ENCODE measurements at regions not wholly inside any gene's neighbourhood (a gene's known extent, or its start where the extent isn't known, plus 50 kb on each side); places are given as distances from the start of the nearest gene placed in this dataset.

DNA sequence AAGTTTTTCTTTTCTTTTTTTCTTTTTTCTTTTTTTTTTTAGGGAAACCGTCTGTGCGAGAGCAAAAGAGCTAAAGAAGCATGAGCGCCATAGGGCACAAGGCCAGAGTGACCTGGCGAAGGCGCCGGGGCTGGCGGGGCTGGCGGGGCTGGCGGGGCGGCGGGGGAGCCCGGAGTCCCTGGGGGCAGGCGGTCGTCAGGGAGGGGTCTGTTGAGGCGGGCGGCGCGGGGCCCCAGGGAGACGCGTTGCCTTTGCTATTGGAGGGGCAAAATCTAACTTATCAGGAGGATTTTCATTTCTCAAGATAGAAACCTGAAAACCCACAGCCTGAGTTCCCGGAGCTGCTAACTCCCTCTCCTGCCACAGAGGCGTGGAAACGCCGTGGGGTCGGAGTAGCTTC is 135.6 kb upstream of the SMAD1 start:
- no peak for DNase-seq (ENCODE audit: low read depth)

DNA sequence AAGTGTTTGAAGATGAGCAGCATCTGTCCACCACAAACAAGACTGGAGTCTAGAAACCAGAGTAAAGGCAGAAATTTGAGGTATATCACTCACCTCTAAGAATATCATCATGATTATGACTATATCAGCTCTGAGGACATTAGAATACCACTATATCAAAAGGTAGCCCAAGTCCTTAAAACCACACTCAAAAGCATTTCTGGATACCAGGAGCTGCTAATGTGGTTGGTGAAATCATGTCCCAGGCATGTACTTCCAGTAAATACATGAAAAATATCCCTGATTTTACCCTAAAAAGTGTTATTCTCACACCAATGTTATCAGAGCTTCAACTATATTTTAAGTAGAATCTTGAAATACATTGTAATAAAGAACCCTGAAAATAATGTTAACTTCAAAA is 136.3 kb upstream of the SMAD1 start:
- no peak for DNase-seq (ENCODE audit: low read depth)

DNA sequence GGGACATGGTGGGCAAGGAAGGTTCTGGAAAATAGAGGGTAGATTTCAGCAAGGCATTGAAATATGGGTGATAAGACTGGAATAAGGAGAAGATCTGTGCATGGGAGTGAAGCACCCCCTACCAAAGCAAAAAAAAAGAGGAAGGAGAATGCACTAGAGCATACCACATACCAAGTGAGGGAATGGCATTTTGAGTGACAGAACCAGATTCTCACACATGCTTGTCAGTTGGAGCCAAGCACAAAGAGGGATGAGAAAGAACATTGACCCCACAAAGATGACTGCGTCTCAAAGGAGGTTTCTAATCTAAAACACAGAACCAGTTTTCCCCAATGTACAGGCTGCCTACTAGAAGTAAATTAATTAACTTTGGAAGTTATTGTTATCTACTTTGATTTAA is 140.3 kb upstream of the SMAD1 start:
- DNase-seq (ENCODE audit: low read depth), result no peak

DNA sequence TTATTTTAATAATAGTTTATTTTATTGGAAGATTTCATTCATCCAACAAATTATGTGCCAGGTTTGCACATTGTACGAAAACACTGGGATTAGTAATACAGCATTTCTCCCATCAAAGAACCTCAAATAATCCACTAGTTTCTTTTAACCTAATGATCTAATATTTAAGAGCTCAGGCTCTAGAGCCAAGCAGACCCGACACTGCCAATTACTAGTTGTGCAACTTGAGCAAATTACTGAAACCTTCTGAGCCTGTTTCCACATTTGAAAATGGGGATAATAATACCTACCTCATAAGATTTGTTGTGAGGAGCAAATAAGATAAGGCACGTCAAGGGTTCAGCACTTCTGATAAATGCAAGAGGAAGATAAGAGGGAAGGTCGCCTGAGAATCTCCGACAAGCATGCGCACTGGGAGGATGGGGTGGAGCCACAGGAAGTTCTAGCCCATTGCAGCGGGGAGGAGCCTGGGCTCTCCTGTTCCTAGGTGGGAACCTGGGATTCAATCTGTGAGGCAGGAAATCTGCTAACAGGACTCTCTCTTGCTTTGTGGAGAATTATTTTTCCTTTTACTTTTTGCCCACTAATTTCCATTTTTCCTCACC is 141.5 kb upstream of the SMAD1 start:
- DNase-seq (ENCODE audit: low read depth), result no peak

DNA sequence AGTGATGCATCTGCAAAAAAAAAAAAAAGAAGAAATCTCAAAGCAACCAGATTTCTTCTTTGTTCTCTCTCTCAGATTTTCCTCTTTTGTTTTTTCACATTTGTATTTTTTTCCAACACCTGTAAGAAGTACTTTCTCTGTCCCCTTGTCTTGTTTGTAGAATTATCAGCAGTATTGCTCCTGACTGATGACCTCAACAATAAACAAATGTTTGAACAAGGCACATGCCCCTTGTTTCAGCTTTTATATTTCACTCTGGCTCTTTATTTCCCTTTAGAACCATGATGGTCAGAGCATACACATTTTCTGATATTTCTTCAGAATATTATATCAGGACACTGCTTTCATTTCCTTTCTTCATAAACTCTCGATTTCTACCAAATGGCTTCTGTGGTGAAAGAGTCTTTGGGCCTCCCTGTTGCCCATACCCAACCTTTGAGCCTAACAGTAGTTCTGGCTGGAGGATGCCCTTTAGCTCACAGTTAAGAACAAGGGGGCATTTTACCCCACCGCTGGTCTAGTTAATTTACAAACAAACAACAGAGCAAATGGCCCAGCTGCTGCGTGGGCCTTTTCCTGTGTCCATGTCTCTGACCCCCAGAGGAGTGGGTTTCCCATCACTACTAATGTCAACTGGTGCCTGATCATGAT is 142.5 kb upstream of the SMAD1 start:
- no peak for DNase-seq (ENCODE audit: low read depth)

DNA sequence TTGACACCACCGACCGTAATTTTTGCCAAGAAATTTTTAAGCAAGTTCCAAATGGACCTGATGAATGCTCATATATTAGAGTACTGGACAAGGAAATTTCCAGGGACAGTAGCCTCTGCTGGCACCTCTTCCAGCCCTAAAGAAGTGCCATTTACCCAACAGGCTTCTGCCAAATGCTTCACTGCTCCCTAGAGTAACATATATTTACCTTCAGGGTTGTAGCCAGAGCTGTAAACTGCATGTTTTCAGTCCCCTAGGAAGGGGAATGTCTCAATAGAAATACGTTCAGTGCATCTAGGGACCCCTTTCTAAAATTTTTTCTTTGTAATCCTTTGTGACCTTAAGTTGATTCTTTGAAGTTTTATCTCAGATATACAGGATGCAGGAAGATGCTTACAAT is 143.1 kb upstream of the SMAD1 start:
- DNase-seq (ENCODE audit: low read depth), result no peak

DNA sequence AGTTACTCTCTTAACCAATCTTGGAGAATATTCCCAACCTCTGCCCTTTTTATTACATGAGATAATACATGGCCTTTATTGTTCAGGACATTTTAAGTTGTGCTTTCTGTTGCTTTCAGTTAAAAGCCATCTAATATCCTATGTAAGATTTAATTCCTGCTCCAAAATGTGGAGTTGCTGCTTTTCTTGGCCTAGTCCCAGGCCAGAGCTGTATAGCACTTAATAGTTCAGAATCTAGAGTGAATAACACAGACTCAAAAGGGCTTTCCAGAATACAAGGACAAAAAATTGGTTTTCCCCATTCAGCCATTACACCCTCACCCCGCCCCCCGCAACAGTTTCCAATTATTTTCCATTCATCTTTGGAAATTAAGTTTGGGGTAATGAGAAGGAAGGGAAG is 144.3 kb upstream of the SMAD1 start:
- no peak for DNase-seq (ENCODE audit: low read depth)

DNA sequence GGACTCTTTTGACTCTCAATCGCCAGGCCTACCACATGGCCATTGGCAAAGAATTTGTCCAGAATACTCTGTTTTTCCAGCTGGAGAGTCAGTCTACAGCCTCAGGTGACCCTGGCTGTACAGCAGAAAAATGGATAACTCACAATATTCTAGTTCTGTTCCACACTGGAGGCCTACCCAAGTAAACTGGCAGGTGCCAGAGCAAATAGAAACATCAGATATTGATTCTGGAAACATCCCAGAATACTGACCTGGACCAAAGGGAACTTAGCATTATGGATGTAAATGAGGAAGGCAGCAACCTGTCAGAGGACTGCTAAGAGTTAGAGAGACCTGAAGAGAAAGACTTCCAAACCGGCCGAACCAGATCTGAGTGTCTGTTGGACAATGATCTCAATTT is 147.9 kb upstream of the SMAD1 start:
- DNase-seq (ENCODE audit: low read depth), result no peak

DNA sequence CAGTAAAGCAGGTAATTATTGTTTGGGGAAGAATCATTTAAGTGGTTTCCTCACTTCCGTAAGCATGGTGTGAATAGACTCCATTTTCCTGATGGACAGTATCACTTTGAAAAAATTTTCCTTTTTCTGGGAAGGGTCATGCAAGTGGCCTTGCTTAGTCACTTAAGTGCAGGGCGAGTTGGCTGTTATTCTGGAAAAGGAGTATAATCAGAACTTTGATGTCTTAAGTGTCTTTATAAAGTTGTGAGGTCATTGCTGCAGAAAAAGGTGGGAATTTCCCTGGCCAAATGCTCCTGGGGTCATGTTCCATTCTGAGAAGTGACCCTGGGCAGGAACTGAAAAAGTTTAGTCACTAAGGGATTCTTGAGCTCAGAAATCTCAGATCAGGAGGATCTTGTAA is 146.1 kb upstream of the OTUD4 start:
- DNase-seq (ENCODE audit: low read depth), result no peak

DNA sequence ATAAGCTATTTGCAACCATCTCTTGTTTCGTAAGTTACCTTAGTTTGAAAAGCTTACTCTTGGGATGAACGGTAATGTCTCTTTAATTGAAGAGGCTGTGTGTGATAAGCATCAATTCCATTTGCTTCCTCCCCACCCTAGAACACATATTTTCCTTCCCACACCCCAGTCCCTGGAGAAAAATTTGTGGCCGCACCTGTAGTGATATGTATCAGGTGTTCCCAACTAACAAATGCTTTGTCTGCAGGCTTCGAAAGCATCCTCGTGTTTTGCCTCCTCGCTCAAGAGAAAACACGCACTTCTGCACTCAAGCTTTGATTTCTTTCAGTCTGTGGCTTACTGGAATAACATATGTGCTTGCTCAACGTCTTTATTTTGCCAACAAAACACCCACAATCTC is 143.8 kb upstream of the OTUD4 start:
- no peak for DNase-seq (ENCODE audit: low read depth)

DNA sequence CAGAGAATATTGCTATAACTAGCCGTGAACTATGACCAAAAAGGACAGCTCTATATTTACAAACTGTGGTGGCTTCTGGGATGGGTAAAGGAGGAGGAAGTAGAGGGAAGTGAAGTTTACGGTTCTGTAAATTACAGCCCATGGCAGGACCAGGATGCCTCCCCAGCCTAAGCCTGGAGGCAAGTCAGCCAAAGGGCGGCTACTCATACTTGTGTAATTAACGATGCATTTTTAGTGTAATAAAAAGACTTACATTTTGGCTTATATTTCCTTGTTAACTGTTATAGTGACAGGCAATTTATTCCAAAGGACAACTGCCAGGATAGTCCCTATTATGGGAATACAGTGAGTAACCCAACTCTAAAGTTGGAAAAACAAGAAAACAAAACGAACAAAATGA is 139.9 kb upstream of the OTUD4 start:
- DNase-seq (ENCODE audit: low read depth), result no peak

DNA sequence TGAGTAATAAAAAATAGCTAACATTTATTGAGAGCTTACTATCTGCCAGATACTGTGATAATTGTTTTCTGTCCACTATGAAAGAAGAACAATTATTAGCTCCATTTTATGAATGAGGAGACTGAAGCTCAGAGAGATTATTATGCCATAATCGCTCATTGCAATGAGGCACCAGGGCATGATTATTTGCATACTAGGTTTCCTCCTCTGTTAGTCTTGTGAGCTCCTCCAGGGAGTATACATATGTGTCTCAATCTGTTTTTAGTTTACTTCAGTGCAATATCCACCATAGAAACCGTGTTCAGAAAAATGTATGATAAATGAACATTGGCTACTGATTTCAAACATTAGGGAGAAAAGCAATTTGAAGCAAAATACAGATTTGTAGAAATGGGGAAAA is 139.4 kb upstream of the OTUD4 start:
- no peak for DNase-seq (ENCODE audit: low read depth)

DNA sequence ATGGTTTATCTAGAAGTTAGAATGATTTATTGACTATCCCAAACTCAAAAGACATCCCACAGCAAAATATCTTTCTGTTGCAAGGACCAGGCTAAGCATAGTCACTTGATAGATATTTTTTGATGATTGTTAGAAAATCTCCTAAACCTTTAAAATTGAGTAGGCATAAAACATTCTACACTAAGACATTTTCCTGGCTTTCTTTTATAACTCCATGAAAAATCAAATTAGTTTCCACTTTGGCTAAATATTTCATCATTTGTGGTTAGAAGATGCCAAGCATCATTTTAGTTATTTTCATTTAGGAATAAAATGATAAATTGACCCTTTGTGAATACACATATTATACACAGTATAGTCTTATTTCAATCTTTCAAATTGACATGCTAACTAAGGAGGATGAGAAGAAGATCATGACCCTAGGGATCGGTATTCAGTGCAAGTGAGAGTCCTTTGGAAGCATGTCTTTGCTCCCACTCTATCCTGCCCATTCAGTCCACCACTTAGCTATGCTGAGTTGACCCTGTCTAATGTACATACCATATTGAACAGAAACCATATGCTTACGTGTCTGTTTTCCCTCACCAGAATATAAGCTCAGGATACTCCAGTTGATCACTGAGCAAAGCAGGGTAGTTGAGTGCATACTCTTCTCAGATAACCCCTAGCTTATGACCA is 136.6 kb upstream of the OTUD4 start:
- no peak for DNase-seq (ENCODE audit: low read depth)

DNA sequence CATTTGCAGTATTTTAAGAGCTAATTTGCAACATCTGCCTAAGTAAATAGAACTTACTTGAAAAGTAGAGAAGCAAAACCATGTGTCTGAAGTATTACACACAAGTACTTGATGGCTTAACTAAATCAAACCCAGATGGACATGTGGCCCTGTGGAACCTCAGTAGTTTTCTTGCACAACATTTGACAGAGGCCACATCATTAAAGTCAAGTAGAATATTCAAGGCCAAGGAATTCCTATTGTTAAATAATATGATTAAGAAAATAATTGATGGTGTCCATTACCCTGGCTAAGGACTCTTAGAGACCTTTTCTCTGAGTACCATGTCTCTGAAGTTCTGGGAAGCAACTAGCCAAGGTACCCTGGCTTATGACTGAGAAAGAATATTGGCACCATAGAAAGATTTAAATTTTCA is 135.4 kb upstream of the OTUD4 start:
- no peak for DNase-seq (ENCODE audit: low read depth)

DNA sequence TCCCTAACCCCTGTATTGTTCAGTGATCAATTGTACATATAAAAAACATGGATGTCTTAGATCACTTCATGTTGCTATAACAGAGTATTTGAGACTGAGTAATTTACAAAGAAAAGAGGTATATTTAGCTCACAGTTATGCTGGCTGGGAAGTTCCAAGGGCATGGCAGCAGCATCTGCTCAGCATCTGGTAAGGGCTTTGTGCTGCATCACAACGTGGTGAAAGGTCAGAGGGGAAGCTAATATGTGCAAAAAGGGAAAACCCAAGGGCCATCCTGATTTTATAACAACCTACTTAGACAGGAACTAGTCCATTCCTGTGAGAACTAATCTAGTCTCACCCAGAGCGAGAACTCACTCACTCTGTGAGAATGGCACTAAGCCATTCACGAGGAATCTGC is 128.2 kb upstream of the OTUD4 start:
- DNase-seq (ENCODE audit: low read depth), result no peak

DNA sequence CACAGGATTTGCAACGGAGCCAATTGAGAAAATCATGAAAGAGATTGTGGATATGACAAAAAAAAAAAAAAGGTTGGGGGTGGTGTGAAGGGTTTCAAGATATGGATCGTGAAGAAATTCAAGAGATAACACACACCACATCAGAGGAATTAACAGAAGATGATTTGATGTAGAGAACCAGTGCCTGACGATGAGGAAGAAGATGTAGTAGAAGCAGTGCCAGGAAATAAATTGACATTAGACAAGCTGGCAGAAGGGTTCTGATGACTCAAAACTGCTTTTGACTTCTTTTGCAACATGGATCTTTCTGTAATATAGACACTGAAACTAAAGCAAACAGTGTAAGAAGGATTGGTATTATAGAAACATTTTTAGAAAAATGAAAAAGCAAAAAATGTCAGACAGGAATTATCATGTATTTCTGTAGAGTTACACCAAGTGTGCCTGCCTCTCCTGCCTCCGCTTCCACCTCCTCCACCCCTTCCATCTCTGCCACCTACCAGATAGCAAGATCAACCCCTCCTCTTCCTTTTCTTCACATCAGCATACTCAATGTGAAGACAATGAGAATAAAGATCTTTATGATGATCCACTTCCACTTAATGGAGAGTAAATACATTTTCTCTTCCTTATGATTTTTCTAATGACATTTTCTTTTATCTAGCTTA is 127.5 kb upstream of the OTUD4 start:
- no peak for DNase-seq (ENCODE audit: low read depth)

DNA sequence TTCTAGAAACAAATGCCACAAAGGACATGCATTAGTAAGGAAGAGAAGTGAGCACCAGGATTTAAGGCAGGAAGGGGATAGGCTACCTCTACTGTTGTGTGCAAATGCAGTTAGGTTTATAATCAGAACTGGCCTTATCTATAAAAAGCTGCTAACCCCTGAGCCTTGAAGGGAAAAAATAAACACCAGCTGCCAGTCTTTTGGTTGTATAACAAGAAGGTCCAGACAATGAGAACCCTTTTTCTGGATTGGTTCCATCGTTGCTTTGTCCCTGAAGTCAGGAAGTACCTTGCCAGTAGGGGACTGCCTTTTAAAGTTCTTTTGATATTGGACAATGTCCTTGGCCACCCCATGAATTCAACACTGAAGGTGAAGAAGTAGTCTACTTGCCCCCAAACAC is 126.7 kb upstream of the OTUD4 start:
- no peak for DNase-seq (ENCODE audit: low read depth)

DNA sequence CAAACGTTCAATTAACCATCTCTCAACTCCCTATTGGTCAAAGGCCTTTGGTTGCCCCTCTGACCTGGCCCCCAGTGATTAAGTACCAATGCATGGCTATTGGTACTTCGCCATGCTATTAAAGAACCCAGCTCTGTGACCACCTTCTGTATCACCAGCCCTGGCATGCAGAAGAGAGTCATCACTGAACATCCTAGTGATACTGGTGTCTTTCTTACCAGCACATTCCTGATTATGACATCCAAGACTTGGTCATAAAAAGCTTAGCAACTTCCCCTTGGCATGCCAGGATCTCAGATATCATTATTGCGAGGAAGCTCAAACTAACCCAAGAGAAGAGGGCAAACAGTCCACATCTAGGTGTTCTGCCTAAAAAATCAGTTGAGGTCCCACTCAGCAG is 122.3 kb upstream of the OTUD4 start:
- no peak for DNase-seq (ENCODE audit: low read depth)

DNA sequence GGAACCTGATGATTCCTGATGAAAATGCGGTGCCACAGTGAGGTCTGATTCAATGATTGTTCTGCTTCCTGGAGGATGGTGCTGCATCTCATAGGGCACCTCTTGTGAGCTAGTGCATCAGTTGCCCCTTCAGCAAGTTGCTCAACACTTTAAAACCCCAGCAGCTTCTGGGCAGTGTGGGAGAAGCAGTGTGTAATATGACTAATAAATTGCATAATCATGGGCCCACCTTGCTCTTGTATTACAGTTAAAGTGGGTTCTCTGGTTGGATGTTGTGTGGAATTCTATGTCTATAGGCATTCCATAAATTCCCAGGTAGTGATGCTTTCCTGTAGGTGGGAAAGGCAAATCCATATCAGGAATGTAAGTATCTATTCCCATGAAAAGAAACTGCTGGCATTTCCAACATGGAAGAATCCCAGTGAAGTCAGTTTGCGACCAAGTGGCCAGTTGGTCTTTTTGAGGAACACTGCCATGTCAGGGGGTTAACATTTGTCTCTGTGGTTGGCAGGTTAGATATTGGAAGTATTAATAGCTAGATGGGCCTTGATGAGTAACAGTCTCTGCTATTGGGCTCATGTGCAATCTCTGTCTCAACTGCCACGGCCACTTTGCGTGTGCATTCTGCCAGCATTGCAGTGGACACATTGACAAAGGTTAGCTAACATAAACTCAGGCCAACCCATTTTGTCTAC is 121.1 kb upstream of the OTUD4 start:
- no peak for DNase-seq (ENCODE audit: low read depth)

DNA sequence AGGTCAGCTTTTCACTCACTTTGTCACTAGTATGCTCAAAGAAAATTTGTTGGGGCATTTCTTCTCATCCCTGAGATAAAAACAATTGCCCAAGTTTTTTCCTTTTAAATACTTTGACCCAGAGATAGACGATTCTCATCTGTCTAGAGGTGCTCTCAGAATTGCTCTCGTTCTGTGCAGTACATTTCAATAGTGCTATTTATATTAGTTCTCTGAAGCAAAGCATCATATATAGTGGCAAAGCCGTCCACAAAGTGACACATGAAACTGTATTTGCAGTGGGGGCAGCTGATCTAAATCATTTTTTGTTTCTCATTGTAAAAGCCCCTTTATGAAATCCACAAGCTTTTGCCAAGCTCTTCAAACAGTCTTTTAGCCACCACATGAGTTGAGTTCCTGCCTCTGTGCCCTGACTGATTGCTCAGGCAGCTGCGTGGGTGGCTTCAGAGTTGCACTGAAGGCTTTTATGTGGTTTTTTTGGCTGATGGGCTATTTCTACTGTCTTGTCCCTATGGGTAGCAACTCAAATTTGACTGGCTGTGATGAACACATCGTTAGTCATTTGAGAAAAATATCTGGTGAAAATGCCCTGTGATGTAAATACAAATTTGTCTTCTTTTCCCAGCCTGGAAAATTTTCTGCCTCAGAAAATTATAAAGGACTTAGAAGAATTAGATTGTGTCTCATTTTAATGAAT is 119.1 kb upstream of the OTUD4 start:
- peak; percentile 77 for DNase-seq (ENCODE audit: low read depth)

DNA sequence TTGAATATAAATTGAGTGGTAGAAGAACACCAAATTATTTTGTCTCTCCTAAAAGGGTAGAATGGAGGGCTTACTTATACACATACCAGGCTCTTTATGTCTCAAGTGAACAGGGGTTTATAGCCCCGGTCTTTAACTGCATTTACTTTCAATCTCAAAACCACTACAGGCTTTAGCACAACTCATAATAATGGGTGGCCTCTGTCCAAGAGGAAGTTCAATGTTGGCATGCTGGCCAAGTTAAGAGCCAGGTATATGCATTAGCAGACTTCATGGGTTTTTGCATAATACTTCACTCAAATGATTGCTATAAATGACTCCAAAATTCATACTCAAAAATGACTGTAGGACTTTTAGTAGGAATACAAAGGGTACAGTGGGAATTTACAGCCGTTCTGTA is 118.5 kb upstream of the OTUD4 start:
- no peak for DNase-seq (ENCODE audit: low read depth)

DNA sequence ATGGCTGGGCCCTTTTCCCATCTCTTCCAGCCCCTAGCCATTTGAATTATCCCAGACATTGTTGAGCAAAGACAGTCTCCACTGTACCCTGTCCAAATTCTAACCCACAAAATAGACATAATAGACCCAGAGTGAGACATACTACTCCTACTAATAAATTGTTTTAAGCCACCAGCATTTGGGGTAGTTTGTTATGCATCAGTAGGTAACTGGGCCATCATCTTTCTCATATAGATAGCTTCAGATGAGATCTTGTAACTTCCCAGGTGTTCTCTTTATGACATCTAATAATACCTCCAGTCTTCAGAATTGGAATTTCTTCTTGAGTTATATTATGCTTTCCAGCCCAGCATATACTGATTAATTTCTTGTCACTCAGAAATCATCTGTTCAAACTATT is 117.2 kb upstream of the OTUD4 start:
- no peak for DNase-seq (ENCODE audit: low read depth)
